ENCODE measurements at regions not wholly inside any gene's neighbourhood (a gene's known extent, or its start where the extent isn't known, plus 50 kb on each side); places are given as distances from the start of the nearest gene placed in this dataset.

DNA sequence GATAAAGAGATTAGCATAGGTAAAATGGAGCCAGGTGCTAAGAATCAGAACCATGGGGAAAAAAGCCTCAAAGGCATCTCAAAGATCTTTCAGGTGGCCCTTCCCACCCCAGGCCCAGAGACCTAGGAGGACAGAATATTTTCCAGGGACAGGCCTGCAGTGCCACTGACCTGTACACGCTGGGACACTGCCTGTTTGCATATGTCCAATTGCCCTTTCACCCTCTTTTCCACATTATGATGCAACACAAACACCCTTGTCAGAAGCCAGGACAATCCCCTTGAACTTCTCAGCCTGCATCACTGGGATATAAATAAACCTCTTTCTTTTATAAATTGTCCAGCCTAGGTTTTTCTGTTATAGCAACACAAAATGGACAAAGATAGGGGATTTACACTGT lies 419.1 kb downstream of the TRIB2 start:
- TF ChIP-seq, protein P1, sequence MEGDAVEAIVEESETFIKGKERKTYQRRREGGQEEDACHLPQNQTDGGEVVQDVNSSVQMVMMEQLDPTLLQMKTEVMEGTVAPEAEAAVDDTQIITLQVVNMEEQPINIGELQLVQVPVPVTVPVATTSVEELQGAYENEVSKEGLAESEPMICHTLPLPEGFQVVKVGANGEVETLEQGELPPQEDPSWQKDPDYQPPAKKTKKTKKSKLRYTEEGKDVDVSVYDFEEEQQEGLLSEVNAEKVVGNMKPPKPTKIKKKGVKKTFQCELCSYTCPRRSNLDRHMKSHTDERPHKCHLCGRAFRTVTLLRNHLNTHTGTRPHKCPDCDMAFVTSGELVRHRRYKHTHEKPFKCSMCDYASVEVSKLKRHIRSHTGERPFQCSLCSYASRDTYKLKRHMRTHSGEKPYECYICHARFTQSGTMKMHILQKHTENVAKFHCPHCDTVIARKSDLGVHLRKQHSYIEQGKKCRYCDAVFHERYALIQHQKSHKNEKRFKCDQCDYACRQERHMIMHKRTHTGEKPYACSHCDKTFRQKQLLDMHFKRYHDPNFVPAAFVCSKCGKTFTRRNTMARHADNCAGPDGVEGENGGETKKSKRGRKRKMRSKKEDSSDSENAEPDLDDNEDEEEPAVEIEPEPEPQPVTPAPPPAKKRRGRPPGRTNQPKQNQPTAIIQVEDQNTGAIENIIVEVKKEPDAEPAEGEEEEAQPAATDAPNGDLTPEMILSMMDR (IDR thresholded peaks at IDR 0.05 in 4 of 5, conservative IDR thresholded peaks at IDR 0.05 in 1 of 5), result no peak
- TF ChIP-seq POLR2A (IDR thresholded peaks at IDR 0.05), result no peak

All from gastrocnemius medialis (tissue), 4 donors.